Stimulated activated CD8-positive, alpha-beta memory T cell treated with anti-CD3 and anti-CD28 coated beads, Interleukin-7, amount 100 ng/mL, for 4 hours (primary cell): ENCODE measurements at regions not wholly inside any gene's neighbourhood (a gene's known extent, or its start where the extent isn't known, plus 50 kb on each side); places are given as distances from the start of the nearest gene placed in this dataset.

ENCODE experiments used
- DNase-seq, 2 donors: peaks; one replicate each; pipeline ENCODE4 v3.0.0-alpha.2; 2020; ENCODE audit warnings: low read depth in 2 of 2

DNA sequence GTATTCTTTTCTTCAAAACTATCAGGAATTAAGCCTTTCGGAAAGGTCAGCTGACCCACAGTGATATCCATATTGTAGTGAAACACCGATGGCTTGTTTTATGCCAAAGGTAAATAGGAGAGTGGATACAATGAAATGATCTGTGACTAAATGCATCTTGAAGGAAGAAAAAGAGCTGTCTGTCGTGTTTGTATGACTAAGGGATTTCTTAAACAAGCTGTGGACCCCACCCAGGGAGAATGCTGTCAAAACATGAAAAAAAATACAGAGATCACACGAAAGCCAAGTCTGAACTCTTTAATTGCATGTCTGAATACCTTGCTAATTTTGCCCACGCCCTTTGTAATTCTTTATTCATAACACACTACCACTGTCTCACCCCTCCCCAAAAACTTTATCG is 286.4 kb upstream of the WWC1 start:
- DNase-seq, result no peak

DNA sequence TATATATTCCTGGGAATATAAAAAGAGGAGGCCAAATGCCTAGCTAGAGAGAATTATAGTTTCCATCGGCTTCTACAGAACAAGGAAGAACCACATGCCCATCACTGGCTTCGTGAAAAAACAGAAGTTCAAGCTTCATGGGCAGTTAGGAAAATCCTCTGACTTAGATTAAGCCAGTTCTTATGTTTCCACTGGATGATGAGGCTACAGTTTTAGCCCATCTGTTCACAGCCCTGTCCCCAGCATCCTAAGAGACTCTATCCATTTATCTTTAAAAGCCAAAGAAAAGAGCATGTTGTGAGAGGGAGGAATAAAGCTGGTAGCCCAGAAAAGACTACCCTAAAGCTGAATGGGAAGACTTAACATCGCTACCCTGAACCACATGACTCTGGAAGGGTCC is 285.5 kb upstream of the WWC1 start:
- no peak for DNase-seq

DNA sequence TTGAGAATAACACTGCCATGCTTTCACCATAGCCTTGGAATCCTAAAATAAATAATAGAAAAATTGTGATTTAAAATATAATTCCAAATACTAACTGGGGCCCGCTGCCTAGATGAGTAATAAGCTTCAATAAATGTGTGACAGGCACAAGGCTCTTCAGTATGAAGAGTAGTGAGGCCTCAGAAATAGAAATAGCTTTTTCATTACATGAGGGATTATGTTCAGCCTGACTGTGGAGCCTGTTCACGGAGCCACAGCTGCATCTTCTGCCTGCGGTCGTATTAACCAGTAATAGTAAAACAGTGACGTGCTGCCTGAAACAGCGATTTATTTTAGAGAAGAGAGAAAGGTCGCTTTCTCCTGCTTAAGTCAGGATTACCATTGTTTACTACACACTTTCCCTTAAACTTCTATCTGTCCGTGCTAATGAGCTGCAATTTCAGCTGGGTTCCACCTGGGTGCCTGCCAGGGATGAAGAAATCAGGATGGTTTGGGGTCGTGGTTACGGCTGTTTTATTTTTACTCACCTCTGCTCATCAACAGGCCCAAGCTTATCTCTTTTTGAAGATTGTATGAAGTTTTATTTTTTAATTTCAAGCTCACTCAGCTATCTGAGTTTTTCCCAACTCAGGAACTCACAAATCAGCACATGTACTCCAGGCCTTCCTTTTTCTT is 284.9 kb upstream of the WWC1 start:
- no peak for DNase-seq

DNA sequence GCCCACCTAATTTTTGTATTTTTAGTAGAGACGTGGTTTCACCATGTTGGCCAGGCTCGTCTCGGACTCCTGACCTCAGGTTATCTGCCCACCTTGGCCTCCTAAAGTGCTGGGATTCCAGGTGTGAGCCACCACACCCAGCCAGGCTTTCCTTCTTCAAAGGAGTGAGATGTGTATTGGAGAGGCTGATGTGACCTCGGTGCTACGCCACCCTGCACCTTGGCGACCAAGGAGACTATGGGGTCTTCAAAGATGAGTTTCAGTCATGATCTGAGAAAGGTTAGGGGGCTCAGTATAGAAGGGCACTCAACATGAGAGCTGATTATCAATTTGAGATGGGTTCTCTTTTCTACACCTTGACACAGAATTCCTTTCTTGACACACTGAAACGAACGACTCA is 284.2 kb upstream of the WWC1 start:
- DNase-seq, result no peak

DNA sequence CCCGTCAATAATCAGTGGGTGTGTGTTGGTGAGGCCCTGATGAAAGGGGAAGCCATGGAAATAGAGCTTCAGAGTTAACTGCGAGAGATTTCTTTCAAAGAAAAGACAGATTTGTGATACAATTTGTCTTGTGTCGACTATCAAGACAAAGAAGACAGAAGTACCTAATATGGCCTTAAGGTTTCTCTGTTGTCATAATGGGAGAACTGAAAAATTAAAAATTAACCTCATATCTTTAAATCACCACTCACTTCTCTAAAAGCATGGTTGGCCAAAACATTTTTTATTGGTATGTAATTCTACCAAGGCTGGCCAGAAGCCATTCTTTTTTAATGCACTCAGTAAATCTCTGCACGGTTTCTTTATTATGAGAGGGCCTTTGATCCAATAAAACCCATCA is 282.9 kb upstream of the WWC1 start:
- no peak for DNase-seq

DNA sequence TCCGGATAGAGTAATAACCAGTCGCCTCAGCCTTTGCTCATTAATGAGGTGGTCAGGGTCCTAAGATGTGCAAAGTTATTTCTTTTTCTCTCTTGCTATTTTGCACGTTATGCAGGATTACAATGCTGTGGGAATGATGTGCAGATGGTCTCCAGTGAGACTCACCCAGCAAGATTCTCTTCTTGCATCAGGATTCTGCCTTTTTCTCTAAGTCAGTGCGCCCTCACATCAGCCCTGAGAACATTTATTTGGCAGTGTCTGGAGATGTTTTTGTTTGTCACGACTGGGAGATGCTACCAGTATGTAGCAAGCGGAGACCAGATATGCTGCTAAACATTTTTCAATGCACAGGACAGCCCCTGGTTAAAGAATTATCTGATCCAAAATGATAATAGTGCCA is 280.3 kb upstream of the WWC1 start:
- no peak for DNase-seq

DNA sequence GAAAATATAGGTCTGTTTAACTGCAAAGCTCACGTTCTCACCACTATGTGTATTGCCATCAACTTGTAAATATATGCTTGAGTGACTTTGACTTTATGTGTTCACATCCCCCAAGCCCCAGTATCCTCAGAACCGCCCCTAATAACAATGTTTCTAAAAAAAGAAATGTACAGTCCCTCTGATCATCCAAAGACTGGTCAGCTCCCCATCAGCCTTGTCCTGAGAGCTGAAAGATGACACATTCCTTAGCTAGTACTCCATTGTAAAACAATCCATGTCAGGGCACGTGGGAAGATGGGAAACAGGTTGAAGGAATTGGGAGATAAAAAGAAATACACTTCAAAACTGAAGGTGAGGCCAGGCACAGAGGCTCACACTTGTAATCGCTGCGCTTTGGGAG is 279.4 kb upstream of the WWC1 start:
- no peak for DNase-seq

DNA sequence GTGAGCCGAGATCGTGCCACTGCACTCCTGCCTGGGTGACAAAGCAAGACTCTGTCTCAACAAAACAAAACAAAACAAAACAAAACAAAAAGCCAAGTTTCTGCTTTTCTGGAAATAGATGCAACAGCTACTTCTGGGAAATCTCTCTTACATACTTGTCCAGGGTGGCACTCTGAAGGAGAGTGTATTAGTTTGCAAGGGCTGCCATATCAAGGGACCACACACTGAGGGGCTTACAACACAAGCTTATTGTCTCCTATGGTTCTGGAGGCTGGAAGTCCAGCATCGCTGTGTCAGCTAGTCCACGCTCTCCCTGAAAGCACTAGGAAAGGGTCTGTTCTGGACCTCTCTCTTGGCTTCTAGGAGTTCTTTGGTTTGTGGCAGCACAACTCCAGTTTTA is 277.9 kb upstream of the WWC1 start:
- no peak for DNase-seq

DNA sequence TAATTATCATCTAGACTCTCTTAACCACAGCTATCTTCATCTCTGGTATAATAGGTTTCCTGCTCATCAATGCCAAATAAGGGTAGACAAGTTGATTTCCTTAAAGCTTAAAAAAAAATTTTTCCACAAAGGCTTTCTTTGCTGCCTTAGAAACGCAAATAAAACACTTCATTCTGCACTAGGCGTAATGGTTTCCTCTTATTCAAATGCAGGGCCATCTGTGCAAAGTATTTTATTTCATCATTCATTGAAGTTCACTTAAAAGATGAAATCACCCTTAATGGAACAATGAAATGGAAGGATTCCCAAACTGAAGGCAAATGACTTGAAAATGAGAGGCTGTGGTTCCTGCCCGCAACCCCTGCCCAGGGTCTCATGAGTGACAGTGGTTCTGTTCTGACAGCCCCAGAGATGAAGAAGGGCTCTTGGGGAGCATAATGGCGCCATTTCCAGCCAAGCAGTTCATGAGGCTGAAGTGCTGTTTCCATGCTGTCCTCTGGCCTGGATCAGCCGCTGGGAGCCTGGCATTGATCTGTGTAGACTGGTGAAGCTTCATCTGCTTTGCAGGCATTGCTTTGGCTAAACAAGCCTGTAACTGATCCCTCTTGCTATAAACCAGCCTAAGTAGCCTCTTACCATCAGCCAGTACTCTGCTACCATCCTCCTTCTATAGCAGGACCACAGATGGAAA is 276.9 kb upstream of the WWC1 start:
- no peak for DNase-seq

DNA sequence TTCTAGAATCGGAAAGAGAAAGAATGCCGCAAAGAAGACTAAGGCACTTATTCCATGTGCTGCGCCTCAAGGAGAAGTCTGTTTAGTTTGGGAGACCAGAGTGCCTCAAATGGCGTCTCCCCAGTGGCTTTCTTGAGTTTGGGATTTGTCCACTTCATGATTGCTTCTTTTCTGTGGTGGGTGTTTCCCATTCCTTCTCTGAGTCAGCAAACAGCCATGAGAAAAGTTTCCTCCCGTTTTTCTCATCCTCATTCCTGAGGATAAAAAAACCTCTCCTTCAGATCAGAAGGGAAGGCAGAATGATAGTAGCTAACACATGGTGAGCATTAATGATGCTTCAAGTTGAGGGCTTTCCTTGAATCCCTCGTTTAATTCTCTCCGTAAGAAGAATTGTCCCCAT is 275.9 kb upstream of the WWC1 start:
- no peak for DNase-seq

DNA sequence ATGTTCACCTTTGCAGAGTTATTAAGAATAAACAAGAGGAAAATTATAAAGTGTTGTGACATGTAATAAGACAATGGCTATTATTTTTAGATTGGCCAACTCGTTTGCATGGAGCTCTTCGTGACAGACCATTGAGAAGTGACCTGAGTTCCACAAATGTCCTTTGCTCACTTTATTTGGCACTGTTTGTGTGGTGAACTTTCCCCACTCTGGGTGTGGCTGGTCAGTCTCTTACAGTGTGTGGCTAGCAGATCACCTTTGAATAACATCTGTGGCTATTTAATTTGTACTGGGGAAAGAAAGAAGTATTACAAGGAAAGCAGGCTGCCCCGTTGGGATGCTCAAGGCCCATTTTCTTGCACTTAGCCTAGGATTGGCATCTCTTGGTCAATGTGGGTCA is 274.1 kb upstream of the WWC1 start:
- no peak for DNase-seq

DNA sequence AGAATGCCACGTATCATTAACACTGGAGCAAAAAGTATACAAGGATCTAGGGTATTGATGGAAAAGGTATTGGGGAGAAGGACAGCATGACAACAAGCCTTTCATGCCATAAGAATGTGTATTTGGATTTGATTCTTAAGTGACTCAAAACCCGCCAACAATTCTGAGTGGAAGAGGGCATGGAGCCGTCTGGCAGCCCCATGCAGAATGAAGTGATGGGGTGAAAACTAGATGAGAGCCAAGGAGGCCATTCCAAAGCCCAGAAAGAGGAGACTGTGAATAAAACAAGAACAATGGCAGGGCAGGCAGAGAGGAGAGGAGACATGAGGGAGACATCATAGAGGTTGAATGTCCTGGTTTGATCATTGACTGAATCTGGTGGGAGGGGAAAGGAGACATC is 272.3 kb upstream of the WWC1 start:
- no peak for DNase-seq

DNA sequence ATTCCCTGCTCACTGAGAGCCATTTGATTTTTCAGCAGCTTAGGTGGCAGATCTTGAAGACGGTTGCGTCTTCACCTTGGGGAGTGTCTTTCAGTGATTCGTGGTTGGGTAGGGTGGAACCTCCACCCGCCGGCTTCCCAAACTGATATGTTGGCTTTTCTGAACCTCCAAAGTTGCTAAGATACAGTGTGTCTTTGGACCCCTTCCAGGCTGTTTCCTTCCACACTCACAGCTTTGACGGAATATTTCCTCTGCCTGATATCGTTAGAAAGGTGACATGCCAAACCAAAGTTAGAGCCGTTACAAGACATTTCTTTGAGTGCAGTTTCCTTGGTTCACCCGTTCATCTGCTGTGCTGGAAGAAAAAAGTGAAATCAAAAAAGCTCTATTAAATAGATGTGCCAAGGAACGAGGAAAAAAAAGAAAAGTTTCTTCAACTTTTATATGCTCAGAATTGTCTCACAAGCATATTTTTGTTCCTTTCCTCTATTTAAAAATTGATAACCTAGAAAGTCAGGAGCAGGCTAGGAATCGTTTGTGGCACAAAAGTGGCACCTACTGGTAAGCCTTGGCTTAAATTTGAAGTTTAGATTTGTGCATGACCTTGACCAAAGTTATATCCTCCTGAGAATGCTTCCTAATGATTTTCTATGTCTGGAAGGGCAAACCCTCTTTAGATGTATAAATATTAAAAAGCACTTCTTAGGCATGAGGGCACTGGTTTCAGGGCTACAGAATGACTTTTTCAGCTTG is 270.7 kb upstream of the WWC1 start:
- no peak for DNase-seq

DNA sequence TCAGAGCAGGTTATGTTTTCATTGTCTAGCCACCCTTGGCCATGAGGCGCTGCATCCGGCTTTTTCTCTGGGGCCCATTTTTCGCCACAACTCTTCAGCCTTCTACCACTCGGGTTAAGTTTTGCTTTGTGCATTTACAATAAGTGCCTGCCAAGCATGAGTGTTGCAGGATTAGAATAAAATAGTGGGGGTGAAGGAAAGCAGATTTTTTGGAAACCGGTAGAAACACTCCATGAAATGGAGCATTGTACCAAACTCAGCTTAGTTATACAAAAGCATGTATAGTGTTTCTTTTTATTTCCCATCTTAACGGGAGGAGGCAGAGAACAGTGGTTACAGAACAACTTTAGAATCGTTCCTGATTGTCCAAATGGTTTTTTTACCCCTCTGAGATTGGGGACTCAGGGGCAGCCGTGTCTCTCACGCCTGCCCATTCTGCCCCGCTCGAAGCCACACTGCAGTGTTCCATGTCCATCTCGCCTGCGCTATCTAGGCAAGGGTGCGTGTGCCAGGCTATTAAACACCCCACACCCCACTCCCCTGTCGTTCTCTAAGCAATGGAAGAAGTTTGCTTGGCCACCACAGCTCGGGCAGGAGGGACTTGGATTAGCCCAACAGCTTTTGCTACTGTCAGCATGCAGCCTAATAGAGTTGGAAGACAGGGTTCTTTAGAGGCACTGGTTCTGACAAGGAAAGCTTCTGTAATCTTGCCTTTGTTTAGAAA is 268.8 kb upstream of the WWC1 start:
- DNase-seq, result no peak

DNA sequence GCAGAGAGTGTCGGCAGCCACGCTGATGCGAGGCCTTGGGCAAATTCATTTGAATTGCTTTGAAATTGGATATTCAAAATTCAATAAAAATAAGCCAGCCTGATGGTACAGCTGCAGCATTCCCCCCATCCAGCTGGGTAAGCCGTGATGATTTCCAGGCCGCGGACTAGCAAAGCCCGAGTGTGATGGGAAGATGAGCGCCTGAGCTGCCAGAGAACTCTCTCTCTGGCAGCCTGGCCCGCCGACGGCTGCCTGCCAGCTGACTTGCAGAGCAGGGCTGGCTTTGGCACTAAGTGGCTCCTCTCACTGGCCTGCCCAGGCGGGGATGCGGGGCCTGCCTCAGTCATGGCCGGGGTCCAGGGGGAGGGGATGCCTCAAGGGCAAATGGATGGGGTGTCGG is 268.3 kb upstream of the WWC1 start:
- DNase-seq, result no peak

DNA sequence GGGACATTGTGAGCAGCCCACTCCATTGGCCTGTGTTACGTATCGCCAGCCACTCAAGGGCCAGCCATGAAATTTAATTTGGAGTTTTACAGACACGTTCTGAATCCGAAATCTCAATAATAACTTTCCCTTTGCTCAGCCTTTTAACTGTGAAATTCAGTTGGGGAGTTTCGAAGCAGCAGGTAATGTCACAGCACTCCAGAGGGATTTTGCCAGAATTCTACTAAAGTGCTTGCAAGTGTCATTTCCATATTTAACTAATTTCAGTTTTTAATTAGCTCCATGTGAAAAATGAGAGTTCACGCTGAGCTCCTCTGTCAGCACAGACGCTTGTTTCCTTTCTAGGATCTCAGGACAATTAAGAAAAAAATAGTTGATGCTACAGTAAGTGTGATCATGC is 267.1 kb upstream of the WWC1 start:
- no peak for DNase-seq

DNA sequence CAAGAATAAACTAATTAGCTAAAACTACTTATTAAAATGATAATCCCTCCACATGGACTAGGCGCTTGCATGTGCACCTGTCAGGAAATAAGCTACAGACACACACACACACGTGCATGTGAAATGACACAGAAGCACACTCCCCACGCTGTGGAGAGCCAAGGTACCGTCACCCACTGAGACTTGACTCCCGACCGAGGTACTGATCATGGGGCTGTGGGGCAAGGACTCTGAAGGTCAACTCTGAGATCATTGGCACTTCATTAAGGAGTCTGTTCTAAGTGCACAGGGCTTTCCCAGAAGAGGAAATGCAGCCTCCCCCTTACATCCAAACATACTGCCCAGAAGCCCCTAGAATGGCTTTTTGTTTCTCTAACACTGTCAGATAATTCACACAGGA is 264.4 kb upstream of the WWC1 start:
- no peak for DNase-seq

DNA sequence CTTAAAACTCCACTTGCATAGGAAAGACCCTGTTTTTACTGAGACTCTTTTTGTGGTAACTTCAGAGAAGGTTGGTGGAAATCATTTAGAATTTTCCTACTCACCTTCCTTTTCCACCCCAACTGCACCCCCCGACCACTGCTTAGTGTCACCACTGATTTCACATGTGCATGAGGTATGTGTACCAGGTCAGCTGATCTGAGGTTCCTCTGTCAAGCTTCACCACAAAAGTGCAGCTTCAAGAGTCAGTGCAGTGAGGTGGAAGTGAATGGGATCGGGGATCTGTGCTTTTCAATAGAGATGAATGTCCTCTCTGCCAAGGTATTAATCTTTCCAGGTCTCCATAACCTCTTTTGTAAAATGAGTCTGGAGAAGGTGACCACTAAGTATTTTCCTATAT is 260.5 kb upstream of the WWC1 start:
- no peak for DNase-seq

DNA sequence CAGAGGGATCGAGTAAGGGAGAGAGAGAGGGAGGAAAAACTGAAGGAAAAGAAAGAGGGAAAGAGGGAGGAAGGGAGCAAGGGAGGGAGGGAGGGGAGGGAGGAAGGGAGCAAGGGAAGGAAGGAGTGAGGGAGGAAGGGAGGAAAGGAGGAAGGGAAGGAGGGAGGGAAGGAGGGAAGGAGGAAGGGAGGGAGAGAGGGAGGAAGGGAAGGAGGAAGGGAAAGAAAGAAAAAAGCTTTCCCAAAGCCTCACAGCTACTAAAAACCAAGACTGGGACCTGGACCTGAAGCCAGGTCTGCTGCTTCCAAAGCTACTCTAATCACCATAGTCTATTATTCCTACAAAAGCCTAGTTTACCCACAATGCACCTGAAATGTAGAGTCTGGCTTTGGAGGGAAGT is 259.8 kb upstream of the WWC1 start:
- DNase-seq, result no peak

DNA sequence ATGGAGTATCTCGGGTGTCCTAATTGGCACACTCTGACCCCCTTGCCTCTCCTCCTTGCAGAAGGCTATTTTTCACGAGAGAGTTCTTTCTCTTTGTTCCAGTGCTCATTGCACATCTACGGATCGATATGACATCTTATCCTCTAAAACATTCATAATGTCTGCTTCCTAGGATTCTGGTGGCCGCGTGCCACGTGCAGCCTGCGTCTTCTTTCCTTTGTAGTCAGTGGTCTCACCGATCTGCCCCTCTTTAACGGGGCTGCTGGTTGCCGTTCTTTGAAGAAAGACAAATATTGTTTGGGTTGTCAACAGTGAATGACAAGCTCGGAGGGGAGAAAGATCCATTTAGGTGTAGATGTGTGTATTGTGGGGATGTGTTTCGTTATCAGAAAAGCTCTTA is 252.4 kb upstream of the WWC1 start:
- DNase-seq, result no peak

DNA sequence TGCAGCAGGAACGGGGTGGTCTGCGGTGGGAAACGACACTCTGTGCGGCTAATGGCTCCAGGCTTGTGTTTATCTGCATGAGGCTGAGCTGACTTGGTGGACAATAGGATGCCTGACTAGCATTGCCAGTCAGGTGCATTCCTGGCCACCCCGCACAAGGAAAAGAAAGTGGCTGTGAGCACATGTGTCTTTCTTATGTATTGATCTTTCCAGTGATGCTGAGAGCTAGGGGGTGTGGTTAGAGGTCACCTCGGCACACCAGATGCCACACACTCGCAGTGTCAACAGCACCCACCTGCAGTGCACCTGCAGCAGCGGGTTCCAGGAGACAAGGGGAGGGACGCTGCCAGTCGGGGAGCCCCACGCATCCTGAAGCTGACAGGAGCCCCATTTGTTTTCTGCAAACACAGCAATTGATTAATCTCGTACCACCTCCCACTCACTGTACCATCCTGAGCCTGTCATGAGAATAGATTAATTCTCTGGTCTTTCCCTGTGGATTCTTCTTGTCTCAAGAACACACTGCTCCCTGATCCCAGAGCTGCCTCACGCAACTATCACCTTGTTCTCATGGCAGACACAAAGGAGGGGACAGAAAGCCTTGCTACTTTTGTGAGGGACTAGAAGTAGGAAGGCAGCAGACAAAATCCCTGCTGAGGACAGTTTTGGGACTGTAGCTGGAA is 251.7 kb upstream of the WWC1 start:
- DNase-seq, result no peak

DNA sequence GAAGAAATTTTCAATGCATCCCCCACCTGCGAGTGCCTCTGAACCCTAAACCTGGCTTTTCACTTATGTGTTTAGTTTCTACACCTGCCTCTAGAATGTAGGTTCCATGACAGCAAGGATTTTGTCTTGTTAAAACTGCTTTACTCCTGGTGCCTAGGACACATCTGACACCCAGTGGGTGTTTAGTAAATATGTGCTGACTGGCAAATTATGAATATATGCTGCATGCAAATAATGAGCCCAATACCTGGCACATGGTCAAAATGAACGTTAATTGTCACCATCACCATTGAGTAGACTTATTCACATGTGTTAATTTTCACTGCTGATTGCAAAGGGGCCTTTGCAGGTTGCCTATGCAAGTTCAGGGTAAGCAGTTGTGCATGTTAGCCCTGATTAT is 249.9 kb upstream of the WWC1 start:
- no peak for DNase-seq
